Parathyroid adenoma (tissue), 2 donors: ENCODE measurements at regions not wholly inside any gene's neighbourhood (a gene's known extent, or its start where the extent isn't known, plus 50 kb on each side); places are given as distances from the start of the nearest gene placed in this dataset.
"Not testable (repeated sequence)": the region's sequence is repeated elsewhere in the genome, so short reads cannot be mapped to it uniquely, and the experiment has no call there.

ENCODE experiments used
- H2AFZ ChIP-seq: fragments of 300-600 bp; sonication (generic); one replicate; pipeline ENCODE4 v1.7.0; 2017; ENCODE audit warnings: antibody characterized with exemption, mild to moderate bottlenecking
- H3K27ac ChIP-seq: fragments of 300-600 bp; sonication (generic); one replicate; pipeline ENCODE4 v1.7.0; 2017
- H3K27me3 ChIP-seq: fragments of 300-600 bp; sonication (generic); one replicate; pipeline ENCODE4 v1.7.0; 2017; ENCODE audit warnings: low read length; ENCODE audit not compliant: control insufficient read depth, insufficient read depth
- H3K36me3 ChIP-seq: fragments of 300-600 bp; sonication (generic); one replicate; pipeline ENCODE4 v1.7.0; 2017; ENCODE audit warnings: low read length; ENCODE audit not compliant: control insufficient read depth, insufficient read depth
- H3K4me1 ChIP-seq: fragments of 300-600 bp; sonication (generic); one replicate; pipeline ENCODE4 v1.7.0; 2017; ENCODE audit warnings: control low read depth
- H3K4me2 ChIP-seq: fragments of 300-600 bp; sonication (generic); one replicate; pipeline ENCODE4 v1.7.0; 2017; ENCODE audit warnings: low read length
- H3K4me3 ChIP-seq: fragments of 300-600 bp; sonication (generic); one replicate; pipeline ENCODE4 v1.7.0; 2017; ENCODE audit warnings: low read depth, low read length
- H3K79me2 ChIP-seq: fragments of 300-600 bp; sonication (generic); one replicate; pipeline ENCODE4 v1.7.0; 2017; ENCODE audit warnings: control low read depth
- H3K9ac ChIP-seq: fragments of 300-600 bp; sonication (generic); one replicate; pipeline ENCODE4 v1.7.0; 2017; ENCODE audit warnings: mild to moderate bottlenecking
- H3K9me3 ChIP-seq: fragments of 300-600 bp; sonication (generic); one replicate; pipeline ENCODE4 v1.7.0; 2017; ENCODE audit warnings: low read length; ENCODE audit not compliant: control insufficient read depth
- TF ChIP-seq, protein P1 (sequence below): fragments of 300-600 bp; sonication (generic); IDR thresholded peaks from one replicate; pipeline ENCODE4 v1.7.0; 2017; ENCODE audit warnings: antibody characterized with exemption, mild to moderate bottlenecking
- donor health status: primary hyperparathyroidism.

DNA sequence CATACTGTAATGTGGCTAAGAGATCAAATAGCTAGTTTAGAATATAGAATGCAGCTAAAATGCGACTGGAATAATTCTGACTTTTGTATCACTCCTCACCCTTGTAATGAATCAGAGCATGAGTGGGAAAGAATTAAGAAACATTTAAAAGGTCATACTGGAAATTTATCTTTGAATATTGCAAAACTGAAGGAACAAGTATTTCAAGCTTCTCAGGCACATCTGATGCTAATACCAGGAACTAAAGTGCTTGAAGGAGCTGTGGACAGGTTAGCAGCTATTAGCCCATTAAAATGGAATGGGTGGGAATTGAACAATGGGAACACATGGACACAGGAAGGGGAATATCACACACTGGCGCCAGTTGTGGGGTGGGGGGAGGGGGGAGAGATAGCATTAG is 144.2 kb upstream of the ZNF91 start:
- H3K4me3 ChIP-seq: no peak overlapping the region
- H3K79me2 ChIP-seq: no peaks in the 10 kb centered on the region
- no peak overlapping the region for H2AFZ ChIP-seq
- no peak overlapping the region for H3K4me2 ChIP-seq
- H3K9ac ChIP-seq: no peak overlapping the region
- H3K9me3 ChIP-seq: no peaks in the 10 kb centered on the region
- no peak overlapping the region for H3K27ac ChIP-seq
- H3K27me3 ChIP-seq: no peaks in the 10 kb centered on the region
- TF ChIP-seq, protein P1, sequence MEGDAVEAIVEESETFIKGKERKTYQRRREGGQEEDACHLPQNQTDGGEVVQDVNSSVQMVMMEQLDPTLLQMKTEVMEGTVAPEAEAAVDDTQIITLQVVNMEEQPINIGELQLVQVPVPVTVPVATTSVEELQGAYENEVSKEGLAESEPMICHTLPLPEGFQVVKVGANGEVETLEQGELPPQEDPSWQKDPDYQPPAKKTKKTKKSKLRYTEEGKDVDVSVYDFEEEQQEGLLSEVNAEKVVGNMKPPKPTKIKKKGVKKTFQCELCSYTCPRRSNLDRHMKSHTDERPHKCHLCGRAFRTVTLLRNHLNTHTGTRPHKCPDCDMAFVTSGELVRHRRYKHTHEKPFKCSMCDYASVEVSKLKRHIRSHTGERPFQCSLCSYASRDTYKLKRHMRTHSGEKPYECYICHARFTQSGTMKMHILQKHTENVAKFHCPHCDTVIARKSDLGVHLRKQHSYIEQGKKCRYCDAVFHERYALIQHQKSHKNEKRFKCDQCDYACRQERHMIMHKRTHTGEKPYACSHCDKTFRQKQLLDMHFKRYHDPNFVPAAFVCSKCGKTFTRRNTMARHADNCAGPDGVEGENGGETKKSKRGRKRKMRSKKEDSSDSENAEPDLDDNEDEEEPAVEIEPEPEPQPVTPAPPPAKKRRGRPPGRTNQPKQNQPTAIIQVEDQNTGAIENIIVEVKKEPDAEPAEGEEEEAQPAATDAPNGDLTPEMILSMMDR: no peak
- H3K4me1 ChIP-seq: no peaks in the 10 kb centered on the region
- H3K36me3 ChIP-seq: no peaks in the 10 kb centered on the region

DNA sequence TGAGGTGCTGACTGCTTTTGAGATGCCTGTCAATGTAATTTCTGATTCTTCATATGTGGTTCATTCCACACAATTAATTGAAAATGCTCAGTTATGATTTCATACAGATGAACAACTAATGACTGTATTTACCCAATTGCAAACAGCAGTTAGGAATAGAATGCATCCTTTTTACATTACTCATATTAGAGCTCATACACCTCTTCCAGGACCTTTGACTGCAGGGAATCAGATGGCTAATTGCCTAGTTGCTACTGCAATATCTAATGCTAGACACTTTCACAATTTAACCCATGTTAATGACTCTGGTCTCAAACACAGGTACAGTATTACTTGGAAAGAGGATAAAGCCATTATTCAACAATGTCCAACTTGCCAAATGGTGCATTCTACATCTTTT is 141.9 kb upstream of the ZNF91 start:
- not testable (repeated sequence) for H3K36me3 ChIP-seq, H3K9me3 ChIP-seq, H3K27ac ChIP-seq, H3K4me2 ChIP-seq, H2AFZ ChIP-seq, H3K4me3 ChIP-seq, H3K9ac ChIP-seq, H3K27me3 ChIP-seq, H3K4me1 ChIP-seq, H3K79me2 ChIP-seq

DNA sequence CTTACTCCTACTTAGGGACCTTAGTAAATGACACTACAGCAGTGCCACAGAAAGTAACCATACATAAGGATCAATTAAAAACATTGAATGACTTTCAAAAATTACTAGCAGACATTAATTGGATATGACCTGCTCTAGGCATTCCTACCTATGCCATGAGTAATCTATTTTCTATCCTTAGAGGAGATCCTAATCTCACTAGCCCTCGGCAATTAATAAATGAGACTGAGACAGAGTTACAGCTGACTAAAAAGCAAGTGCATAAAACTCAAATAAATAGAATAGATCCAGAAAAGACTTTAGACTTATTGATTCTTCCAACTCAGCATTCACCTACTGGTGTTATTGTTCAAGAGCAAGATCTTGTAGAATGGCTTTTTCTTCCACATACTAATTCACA is 141.1 kb upstream of the ZNF91 start:
- not testable (repeated sequence) for H3K27ac ChIP-seq

DNA sequence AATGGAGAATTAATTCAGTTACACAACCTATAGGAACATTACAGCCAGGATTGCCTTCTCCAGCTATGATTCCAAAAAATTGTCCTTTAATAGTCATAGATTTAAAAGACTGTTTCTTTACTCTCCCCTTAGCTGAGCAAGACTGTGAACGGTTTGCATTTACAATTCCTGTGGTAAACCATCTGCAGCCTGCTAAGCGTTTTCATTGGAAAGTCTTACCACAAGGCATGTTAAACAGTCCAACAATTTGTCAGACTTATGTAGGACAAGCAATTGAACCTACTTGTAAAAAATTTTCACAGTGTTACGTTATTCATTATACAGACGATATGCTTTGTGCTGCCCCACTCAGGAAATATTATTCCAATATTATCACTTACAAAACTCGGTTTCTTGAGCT is 140.6 kb upstream of the ZNF91 start:
- not testable (repeated sequence) for H3K36me3 ChIP-seq, H3K79me2 ChIP-seq, H3K4me1 ChIP-seq, H3K9ac ChIP-seq, H3K9me3 ChIP-seq, H3K4me3 ChIP-seq, H3K4me2 ChIP-seq, H3K27me3 ChIP-seq, H3K27ac ChIP-seq, H2AFZ ChIP-seq

More for the DNA sequence above, 141.1 kb upstream of the ZNF91 start:
- not testable (repeated sequence) for H2AFZ ChIP-seq, H3K4me1 ChIP-seq, H3K27me3 ChIP-seq, H3K4me3 ChIP-seq, H3K9ac ChIP-seq, H3K9me3 ChIP-seq, H3K36me3 ChIP-seq, H3K4me2 ChIP-seq, H3K79me2 ChIP-seq

DNA sequence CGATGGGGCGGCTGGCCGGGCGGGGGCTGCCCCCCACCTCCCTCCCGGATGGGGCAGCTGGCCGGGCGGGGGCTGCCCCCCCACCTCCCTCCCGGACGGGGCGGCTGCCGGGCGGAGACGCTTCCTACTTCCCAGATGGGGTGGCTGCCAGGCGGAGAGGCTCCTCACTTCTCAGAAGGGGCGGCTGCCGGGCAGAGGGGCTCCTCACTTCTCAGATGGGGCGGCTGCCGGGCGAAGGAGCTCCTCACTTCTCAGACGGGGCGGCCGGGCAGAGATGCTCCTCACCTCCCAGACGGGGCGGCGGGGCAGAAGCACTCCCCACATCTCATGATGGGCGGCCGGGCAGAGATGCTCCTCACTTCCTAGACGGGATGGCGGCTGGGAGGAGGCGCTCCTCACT is 138.2 kb upstream of the ZNF91 start:
- H2AFZ ChIP-seq, H3K27me3 ChIP-seq, H3K27ac ChIP-seq, H3K36me3 ChIP-seq, H3K9me3 ChIP-seq, H3K79me2 ChIP-seq, H3K4me2 ChIP-seq, H3K4me3 ChIP-seq, H3K4me1 ChIP-seq, H3K9ac ChIP-seq: not testable (repeated sequence)

DNA sequence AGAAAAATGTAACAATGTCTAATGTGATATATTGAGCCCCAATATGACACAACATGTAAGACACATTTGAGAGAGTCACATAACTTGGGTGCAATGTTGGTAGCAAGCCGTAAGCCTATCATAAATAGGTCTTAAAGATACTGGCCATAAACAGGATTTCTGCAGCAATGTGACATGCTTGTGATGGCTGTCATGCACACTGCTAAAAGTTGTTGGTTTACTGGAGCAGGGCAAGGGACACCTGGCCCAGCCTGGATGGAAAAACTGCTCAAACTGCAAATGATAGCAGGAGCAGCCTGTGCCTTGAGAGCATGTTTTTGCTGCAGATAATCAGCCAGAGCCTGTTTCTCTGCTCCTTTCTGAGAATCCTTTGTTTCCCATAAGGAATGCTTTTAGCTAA is 136.7 kb upstream of the ZNF91 start:
- Histone ChIP-seq H3K27ac (no peak overlapping the region), H3K27me3 (no peaks in the 10 kb centered on the region), H3K4me3 (no peak overlapping the region), H3K9ac (no peak overlapping the region), H2AFZ (no peak overlapping the region), H3K4me1 (no peaks in the 10 kb centered on the region), H3K79me2 (no peaks in the 10 kb centered on the region), H3K9me3 (no peaks in the 10 kb centered on the region), H3K4me2 (no peak overlapping the region), H3K36me3 (no peaks in the 10 kb centered on the region)
- TF ChIP-seq, protein P1: no peak

DNA sequence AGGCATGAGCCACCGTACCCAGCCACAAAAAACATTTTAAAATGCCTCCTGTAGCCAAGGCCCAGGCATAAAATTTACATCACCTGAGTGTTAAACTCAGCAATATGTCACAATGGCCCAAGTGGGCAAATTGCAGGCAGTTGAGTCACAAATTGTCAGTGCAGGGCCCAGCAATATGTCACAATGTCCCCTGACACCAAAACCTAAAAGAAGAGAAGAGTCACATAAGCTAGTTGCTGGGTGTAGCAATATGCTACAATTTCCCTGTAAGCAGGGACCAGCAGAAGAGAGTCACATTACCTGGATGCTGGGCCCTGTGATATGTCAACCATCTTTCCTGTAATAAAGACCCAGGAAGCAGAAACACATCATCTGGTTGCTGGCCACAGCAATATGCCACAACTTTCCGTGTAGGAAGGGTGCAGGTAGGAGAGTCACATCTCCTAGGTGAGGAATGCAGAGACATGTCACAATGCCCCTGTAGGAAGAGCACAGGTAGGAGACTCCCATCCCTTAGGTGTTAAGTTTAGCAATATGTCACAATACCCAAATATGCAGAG is 136.0 kb upstream of the ZNF91 start:
- Histone ChIP-seq H3K36me3 (no peaks in the 10 kb centered on the region), H3K4me3 (no peak overlapping the region), H3K9me3 (no peaks in the 10 kb centered on the region), H3K27ac (no peak overlapping the region), H2AFZ (no peak overlapping the region), H3K4me1 (no peaks in the 10 kb centered on the region), H3K4me2 (no peak overlapping the region), H3K27me3 (no peaks in the 10 kb centered on the region), H3K9ac (no peak overlapping the region), H3K79me2 (no peaks in the 10 kb centered on the region)
- TF ChIP-seq, protein P1: no peak
